Cerebellar nuclear complex (tissue), 1 donor: ENCODE measurements at regions not wholly inside any gene's neighbourhood (a gene's known extent, or its start where the extent isn't known, plus 50 kb on each side); places are given as distances from the start of the nearest gene placed in this dataset.
"Not testable (repeated sequence)": the region's sequence is repeated elsewhere in the genome, so short reads cannot be mapped to it uniquely, and the experiment has no call there.

Source experiments
- DNase-seq, 2 experiments: peaks; one replicate each; lab custom pipeline; 2025; lab: John Stamatoyannopoulos, UW

DNA sequence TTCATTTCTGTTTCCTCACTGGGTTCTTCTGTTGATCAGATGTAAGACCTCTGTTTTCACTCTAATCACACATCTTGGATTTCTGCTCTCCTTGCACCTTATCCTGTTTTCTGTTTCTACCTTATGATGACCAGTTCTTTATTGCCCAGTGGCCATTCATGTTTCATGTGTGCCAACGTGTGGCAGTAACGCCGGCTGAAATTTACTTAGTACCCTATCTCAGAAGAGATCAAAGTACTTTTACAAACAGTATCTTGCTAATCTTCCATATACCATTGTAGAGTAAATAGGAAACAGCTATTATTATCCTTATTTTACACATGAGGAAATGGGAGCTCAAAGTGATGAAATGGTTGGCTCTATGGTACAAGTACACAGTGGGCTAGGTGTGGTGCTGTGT lies 74.0 kb downstream of the GATA3 start:
- no peak for DNase-seq

GRCh38 chr10:8129438-8129837 lies 75.0 kb downstream of the GATA3 start:
- DNase-seq: no peak

- DNase-seq: no peak
Observed at GRCh38 chr10:8130973-8131911, 76.8 kb downstream of the GATA3 start.

GRCh38 chr10:8133146-8133545 lies 78.7 kb downstream of the GATA3 start:
- no peak for DNase-seq

DNA sequence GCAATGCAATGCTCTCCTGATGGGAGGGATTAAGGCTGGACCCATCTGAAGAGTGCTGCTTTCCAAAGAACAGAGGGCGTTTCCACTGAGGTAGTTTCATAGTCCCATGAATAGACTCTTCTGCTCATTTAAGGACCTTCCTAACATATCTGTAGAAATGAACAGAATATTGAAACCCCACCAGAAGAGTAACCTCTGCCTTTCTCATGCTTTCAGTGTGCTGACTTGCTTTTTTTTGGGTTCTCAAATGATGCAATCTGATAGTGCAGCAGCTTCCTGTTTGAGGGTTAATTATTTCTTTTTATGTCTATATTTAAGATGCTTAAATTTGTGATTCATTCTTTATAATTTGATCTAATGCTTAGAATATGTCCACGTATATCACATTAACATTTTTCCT lies 82.2 kb downstream of the GATA3 start:
- DNase-seq: no peak

- DNase-seq: no peak
Observed at GRCh38 chr10:8137272-8137681, 82.8 kb downstream of the GATA3 start.

GRCh38 chr10:8137726-8138125 lies 83.2 kb downstream of the GATA3 start:
- no peak for DNase-seq

DNA sequence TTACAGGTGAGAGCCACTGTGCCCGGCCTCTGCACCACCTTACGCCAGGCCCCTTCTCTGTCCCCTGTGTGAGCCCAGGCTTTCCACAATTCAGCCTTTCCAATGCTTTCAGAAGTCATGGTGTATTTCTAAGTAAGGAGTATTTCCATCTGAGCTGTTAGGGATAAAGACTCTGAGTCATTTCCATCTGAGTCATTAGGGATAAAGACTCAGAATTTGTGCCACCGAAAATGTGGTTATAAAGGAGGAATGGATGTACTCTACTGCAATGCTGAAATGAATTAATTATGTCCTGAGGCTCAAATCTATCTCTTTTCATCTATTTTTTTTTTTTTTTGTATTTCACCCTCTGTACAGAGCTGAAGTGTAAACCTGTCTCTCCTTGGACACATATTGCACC lies 84.0 kb downstream of the GATA3 start:
- no peak for DNase-seq

DNA sequence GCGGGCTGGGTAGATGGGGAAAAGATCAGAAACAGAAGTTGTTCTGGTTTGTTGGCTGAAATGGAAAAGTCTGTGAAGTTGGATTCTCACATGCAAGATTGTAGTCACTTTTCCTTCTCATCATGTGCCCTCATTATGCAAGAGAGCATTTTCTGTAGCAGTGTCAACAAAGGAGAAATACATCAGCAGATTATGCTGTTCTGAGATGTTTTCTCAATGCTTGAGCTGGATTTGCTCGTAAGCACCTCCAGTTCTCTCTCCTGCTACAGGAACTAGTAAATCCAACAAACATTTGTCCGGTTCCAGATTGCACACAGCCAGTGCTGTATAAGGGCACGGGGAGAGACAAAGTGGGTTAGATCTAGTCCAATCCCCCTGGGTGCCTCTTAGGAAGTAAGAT lies 90.0 kb downstream of the GATA3 start:
- DNase-seq: no peak

DNA sequence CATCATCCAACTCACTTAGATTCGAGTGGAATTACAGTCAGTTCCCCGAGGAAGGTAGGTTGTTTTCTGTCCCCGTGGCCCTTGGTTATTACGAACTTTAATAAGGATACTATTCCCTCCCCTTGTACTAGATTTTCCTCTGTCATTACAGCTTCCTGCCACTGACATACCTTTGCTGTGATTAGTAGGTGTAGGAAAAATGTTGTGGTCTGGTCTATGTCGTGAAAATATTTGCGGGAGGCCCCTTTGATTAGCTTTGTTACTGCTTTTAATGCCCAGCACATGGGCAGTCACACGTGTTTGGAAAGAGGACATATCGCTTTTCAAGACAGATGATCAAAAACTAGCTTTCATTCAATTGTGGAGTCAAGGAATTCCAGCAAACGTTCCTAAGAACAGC lies 92.2 kb downstream of the GATA3 start:
- no peak for DNase-seq

DNA sequence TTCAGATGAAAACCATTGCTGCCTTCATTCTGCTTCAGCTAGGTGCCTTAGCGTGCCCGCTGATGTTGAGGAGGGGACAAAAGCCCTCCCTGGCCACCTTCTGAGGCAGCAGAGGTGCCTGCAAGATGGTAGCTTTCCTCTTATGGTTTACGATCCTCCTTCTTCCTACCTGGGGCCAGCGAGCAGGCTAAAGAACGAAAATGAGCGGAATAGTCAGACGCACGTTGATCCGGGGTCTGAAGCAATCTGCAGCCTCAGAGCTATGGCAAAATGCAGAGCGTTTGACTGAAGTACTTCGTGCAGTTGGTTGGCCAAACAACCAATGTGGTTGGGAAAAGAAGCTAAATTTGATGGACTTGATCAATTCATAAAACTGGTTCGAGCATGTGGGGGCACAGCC lies 95.5 kb downstream of the GATA3 start:
- no peak for DNase-seq

GRCh38 chr10:8150401-8150905 lies 96.0 kb downstream of the GATA3 start:
- no peak for DNase-seq

GRCh38 chr10:8151086-8151485 lies 96.6 kb downstream of the GATA3 start:
- no peak for DNase-seq

DNA sequence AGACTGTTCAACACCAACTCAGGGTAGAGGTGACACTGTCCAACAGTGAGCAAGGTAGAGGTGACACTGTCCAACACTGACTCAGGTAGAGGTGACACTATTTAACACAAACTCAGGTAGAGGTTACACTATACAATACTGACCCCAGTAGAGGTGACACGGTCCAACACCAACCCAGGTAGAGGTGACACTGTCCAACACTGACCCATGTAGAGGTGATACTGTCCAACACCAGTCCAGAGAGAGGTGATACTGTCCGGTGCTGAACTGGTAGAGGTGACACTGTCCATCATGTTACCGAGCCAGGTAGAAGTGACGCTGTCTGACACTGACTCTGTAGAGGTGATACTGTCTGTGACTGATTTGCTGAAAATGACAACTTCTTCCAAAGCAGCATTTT lies 102.4 kb downstream of the GATA3 start:
- no peak for DNase-seq

DNA sequence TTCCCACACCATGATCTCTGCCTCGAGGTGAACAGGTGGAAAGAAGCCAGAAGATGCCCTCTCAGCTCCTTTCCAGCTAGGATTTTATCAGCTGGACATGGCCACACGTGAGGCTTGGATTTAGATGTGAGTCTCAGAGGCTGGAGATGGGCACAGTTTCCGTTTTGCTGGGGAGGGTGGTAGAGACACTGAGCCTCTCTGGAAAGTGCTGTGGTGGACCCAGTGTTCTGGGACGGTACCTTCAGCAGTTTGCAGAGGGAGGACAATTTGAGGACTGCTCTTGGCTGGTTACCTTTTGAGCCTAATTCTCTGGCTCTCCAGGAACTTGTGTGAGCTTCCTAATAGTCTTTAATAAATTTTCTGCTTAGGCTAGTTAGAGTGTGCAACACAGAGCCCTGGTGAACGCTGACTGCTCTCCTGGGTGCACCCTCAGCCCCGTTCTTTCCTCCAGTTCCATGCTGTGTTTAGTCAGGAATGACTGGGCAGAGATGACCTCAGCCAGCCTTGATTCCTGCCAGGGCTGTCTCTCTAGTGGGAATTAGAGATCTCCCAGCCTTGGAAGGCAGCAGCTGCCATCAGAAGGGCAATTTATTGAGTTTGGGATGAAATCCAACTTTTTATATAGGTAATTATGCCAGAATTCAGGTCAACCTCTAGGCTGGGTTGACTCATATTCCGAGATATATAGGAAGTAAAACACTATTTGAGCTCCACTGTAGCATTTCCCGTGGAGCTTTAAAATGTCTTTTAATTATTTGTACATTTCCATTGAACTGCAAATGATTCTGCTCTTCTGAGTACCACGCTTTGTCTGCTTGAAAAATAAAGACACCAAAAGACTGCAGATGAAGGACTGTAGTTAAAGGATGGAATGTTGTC lies 103.9 kb downstream of the GATA3 start:
- DNase-seq: no peak

- no peak for DNase-seq
Observed at GRCh38 chr10:8159341-8160165, 105.1 kb downstream of the GATA3 start.

GRCh38 chr10:8163824-8164223 lies 109.3 kb downstream of the GATA3 start:
- no peak for DNase-seq

- DNase-seq: not testable (repeated sequence)
Observed at GRCh38 chr10:8164640-8165039, 110.2 kb downstream of the GATA3 start.

GRCh38 chr10:8168836-8169235 lies 114.3 kb downstream of the GATA3 start:
- DNase-seq: no peak

DNA sequence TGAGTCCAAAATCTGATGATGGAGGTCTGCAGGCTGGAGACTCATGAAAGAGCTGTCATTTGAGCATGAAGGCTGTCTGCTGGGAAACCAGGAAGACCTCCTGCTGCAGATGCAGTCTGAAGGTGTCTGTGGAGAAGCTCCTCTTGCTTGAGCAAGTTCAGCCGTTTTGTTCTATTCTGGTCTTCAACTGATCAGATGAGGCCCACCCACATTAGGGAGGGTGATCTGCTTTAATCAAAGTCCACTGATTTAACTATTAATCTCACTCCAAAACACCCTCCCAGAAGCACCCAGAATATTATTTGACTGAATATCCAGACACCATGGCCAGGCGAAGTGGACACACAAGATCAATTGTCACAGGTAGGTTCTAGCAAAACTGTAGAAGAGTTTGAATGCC lies 116.5 kb downstream of the GATA3 start:
- DNase-seq: no peak

DNA sequence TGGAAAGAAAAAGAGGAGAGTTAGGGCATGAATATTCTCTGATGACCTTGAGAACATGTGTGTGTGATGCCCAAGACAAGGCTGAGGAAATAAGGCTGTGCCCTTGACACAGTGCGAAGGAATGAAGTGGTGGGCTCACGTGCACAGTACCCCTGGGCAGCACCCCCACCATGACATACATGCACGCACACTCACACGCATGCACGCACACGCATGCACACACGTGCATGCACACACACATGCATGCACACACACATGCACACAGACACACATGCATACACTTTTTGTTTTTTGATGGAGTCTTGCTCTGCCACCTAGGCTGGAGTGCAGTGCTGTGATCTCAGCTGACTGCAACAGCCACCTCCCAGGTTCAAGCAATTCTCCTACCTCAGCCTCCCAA lies 118.1 kb downstream of the GATA3 start:
- no peak for DNase-seq
